ENCODE measurements at regions not wholly inside any gene's neighbourhood (a gene's known extent, or its start where the extent isn't known, plus 50 kb on each side); places are given as distances from the start of the nearest gene placed in this dataset.

DNA sequence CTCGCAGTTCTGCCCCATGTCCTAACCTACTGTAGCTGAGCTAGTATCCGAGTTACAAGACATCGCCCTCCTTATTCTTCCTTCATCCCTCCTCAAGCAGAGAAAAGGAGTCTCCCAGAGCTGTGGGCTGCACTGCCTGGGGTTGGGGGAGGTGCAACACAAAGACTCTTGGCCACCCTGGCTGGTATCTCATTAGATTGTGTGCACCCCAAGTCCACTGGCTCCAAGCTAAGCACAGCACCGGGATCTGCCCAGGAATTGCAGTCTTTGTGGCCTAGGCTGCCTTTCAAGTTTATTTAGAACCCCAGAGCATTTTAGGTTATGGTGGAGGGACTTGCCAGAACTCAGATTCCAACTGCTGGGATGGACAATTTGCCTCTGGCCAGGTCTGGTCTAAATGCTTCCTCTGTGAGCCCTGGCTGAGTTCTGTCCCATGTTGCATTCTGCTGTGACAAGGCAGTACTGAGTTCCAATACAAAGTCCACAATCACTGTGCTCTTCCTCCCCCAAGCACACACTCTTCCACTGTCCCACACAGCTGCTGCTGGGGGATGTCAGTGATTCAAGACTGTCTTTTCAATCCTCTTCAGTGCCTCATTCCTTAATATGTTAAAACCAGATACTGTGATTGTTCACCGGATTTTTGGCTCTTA, 169.6 kb upstream of the CLEC14A start:
- no peak for TF ChIP-seq CSDC2 (CRISPR knock-in tag; IDR thresholded peaks at IDR 0.05)
- no peak for TF ChIP-seq CREB5 (CRISPR knock-in tag; IDR thresholded peaks at IDR 0.05; ENCODE audit: low read depth)

All from SK-N-SH treated with all-trans-retinoic acid at 6 μM for 48 hours (cell line).